Endothelial cell of umbilical vein (primary cell): ENCODE measurements at regions not wholly inside any gene's neighbourhood (a gene's known extent, or its start where the extent isn't known, plus 50 kb on each side); places are given as distances from the start of the nearest gene placed in this dataset.

Experiments
- BruUV-seq: library from RNA; stranded (reverse); fragments of 400-500 nt; replicated peaks from 2 replicates; lab custom pipeline; 2021; lab: Mats Ljungman, UMichigan
- CTCF ChIA-PET: fragments of 300-600, 350-600 bp; sonication (Branson Sonifier 250); formaldehyde crosslinking; loops from one replicate; lab custom pipeline; 2021; ENCODE audit warnings: antibody characterized with exemption, inconsistent platforms; lab: Charles Lee
- POLR2A ChIA-PET: fragments of 300-600, 350-600 bp; sonication (Branson Sonifier 250); formaldehyde crosslinking; loops from one replicate; lab custom pipeline; 2021; ENCODE audit warnings: antibody characterized with exemption, inconsistent platforms; lab: Charles Lee
- DNase-seq: peaks from one replicate; pipeline ENCODE4 v3.0.0-alpha.2; 2011; ENCODE audit warnings: low read depth, low spot score
- FAIRE-seq: peaks from 2 replicates; lab custom pipeline; 2011; peaks lifted over from hg19 to GRCh38; lab: Jason Lieb, UNC
- H2AFZ ChIP-seq: 2 replicates; pipeline ENCODE4 v1.6.0; 2012; ENCODE audit warnings: low read depth, low read length, control low read depth, inconsistent platforms
- H3K27ac ChIP-seq: 2 replicates; pipeline ENCODE4 v1.5.1; 2011; ENCODE audit warnings: low read depth, mild to moderate bottlenecking, control low read depth, low read length, moderate library complexity; ENCODE audit not compliant: insufficient read depth
- H3K27me3 ChIP-seq, 2 experiments: 2 replicates each; pipeline versions ENCODE4 v1.6.0 to v1.6.1; 2011; ENCODE audit warnings: low read length in 2 of 2, mixed read lengths in 1 of 2; ENCODE audit not compliant: control insufficient read depth in 2 of 2, insufficient read depth in 2 of 2
- H3K36me3 ChIP-seq, 2 experiments: 2 replicates in 1 of 2; 3 replicates in 1 of 2; pipeline ENCODE4 v1.5.1; 2011; ENCODE audit warnings: low read length in 2 of 2, mild to moderate bottlenecking in 1 of 2, moderate library complexity in 1 of 2; ENCODE audit not compliant: control insufficient read depth in 2 of 2, insufficient read depth in 2 of 2; ENCODE audit errors: extremely low read depth in 1 of 2
- H3K4me1 ChIP-seq: 3 replicates; pipeline ENCODE4 v1.5.1; 2011; ENCODE audit warnings: mild to moderate bottlenecking, low read length; ENCODE audit not compliant: control insufficient read depth, insufficient read depth; ENCODE audit errors: extremely low read depth
- H3K4me2 ChIP-seq: 2 replicates; pipeline ENCODE4 v1.6.1; 2011; ENCODE audit warnings: low read length, control low read depth, mixed read lengths; ENCODE audit not compliant: insufficient read depth
- H3K4me3 ChIP-seq, 3 experiments: fragments of 200-600 bp in 1 of 3; sonication (generic), shearing (Covaris generic) in 1 of 3; replicated peaks in 1 of 3; 2 replicates each; pipeline ENCODE4 v1.5.1; 2011 to 2016; ENCODE audit warnings: control low read depth in 3 of 3, low read length in 3 of 3, mild to moderate bottlenecking in 2 of 3, inconsistent platforms in 1 of 3, low read depth in 1 of 3, moderate library complexity in 1 of 3; ENCODE audit not compliant: insufficient read depth in 1 of 3
- H3K79me2 ChIP-seq: 2 replicates; pipeline ENCODE4 v1.6.0; 2012; ENCODE audit warnings: low read length, inconsistent platforms; ENCODE audit not compliant: control insufficient read depth, insufficient read depth
- H3K9ac ChIP-seq: replicated peaks from 2 replicates; pipeline ENCODE3; 2011; ENCODE audit warnings: low read length, control low read depth; ENCODE audit not compliant: insufficient read depth; ENCODE audit errors: extremely low read depth
- H3K9me1 ChIP-seq: replicated peaks from 3 replicates; pipeline ENCODE4 v1.6.0; 2011; ENCODE audit warnings: mild to moderate bottlenecking, low read length; ENCODE audit not compliant: control insufficient read depth, insufficient read depth; ENCODE audit errors: extremely low read depth
- H3K9me3 ChIP-seq: replicated peaks from 2 replicates; pipeline ENCODE4 v1.5.1; 2012; ENCODE audit warnings: low read length, inconsistent platforms; ENCODE audit not compliant: control insufficient read depth, insufficient read depth
- H4K20me1 ChIP-seq: replicated peaks from 2 replicates; pipeline ENCODE3; 2011; ENCODE audit warnings: mild to moderate bottlenecking, low read length; ENCODE audit not compliant: control insufficient read depth, insufficient read depth; ENCODE audit errors: extremely low read depth
- CTCF ChIP-seq, 2 donors: IDR thresholded peaks; 1 replicate in 1 of 2; 2 replicates in 1 of 2; pipeline ENCODE4 v1.5.1; 2011; ENCODE audit warnings: low read length in 2 of 2, mild to moderate bottlenecking in 2 of 2, moderate library complexity in 2 of 2, control low read depth in 1 of 2, inconsistent platforms in 1 of 2, low read depth in 1 of 2; ENCODE audit not compliant: insufficient read depth in 1 of 2; ENCODE audit errors: extremely low read depth in 1 of 2
- EZH2 ChIP-seq: IDR thresholded peaks from 2 replicates; pipeline ENCODE4 v1.6.1; 2012; ENCODE audit warnings: borderline replicate concordance, low read depth, mild to moderate bottlenecking, moderate library complexity, low read length, inconsistent platforms; ENCODE audit not compliant: severe bottlenecking
- FOS ChIP-seq: IDR thresholded peaks from 2 replicates; pipeline ENCODE4 v1.6.1; 2011; ENCODE audit warnings: mild to moderate bottlenecking, low read length, moderate library complexity, borderline replicate concordance; ENCODE audit not compliant: insufficient read depth
- GATA2 ChIP-seq: IDR thresholded peaks from 2 replicates; pipeline ENCODE4 v1.7.0; 2011; ENCODE audit warnings: low read depth, mild to moderate bottlenecking, moderate library complexity, mixed read lengths, low read length; ENCODE audit not compliant: insufficient read length, insufficient read depth
- JUN ChIP-seq: IDR thresholded peaks from 2 replicates; pipeline ENCODE4 v1.6.1; 2011; ENCODE audit warnings: borderline replicate concordance, low read depth; ENCODE audit not compliant: insufficient read length, insufficient read depth
- MAX ChIP-seq: IDR thresholded peaks from 2 replicates; pipeline ENCODE4 v1.6.1; 2011; ENCODE audit not compliant: insufficient read depth, insufficient read length
- MYC ChIP-seq: IDR thresholded peaks from one replicate; pipeline ENCODE4 v1.6.1; 2011; ENCODE audit warnings: mild to moderate bottlenecking, low read depth, low read length
- POLR2A ChIP-seq: IDR thresholded peaks from 2 replicates; pipeline ENCODE4 v1.6.1; 2012; ENCODE audit warnings: low read depth, mild to moderate bottlenecking, control low read depth, low read length
- POLR2AphosphoS5 ChIP-seq: IDR thresholded peaks from 2 replicates; pipeline ENCODE4 v1.6.1; 2012; ENCODE audit warnings: low read depth, mild to moderate bottlenecking, control low read depth, low read length, moderate library complexity; ENCODE audit not compliant: insufficient read depth
- dilution Hi-C: fragments of 300-500 bp; cut with MboI; formaldehyde crosslinking; loops from one replicate; pipeline ENCODE4 v1.15.0; 2019; ENCODE audit warnings: low sequenced_read_pairs; ENCODE audit not compliant: extremely low pct_ligation_motif_present
- intact Hi-C: fragments of 100-400 bp; cut with micrococcal nuclease; formaldehyde crosslinking; loops from one replicate; pipeline ENCODE4 v1.10.0; 2022

GRCh38 chr9:86531971-86532640 lies 177.9 kb upstream of the TUT7 start:
- H3K36me3 ChIP-seq = no peaks in the 10 kb centered on the region
- no peak overlapping the region for H3K27ac ChIP-seq
- dilution Hi-C loops = no loop called here
- TF ChIP-seq MYC (no peak), POLR2AphosphoS5 (no peak), POLR2A (no peak), JUN (no peak), CTCF (IDR thresholded peaks at IDR 0.05; ENCODE audit: extremely low read depth in 1 of 2, insufficient read depth in 1 of 2, low read depth in 1 of 2, low read length in 2 of 2) (no peak), EZH2 (no peak), GATA2 (no peak), FOS (no peak), MAX (no peak)
- DNase-seq (no peak), FAIRE-seq (no peak)
- H3K9ac ChIP-seq = no peak overlapping the region
- BruUV-seq = no TSS peak
- POLR2A ChIA-PET = no interaction called here
- no peaks in the 10 kb centered on the region for H3K4me1 ChIP-seq
- no peaks in the 10 kb centered on the region for H4K20me1 ChIP-seq
- H3K27me3 ChIP-seq = no peaks in the 10 kb centered on the region
- H3K9me1 ChIP-seq = no peaks in the 10 kb centered on the region
- H3K4me3 ChIP-seq = no peak overlapping the region
- CTCF ChIA-PET = no interaction called here
- H3K9me3 ChIP-seq = no peaks in the 10 kb centered on the region
- H2AFZ ChIP-seq = no peak overlapping the region
- no peak overlapping the region for H3K4me2 ChIP-seq
- no peaks in the 10 kb centered on the region for H3K79me2 ChIP-seq
- intact Hi-C loops = no loop called here
